ENCODE measurements at regions not wholly inside any gene's neighbourhood (a gene's known extent, or its start where the extent isn't known, plus 50 kb on each side); places are given as distances from the start of the nearest gene placed in this dataset.

GRCh38 chr2:7210712-7211111 is 293.5 kb downstream of the RNF144A start:
- no peak for DNase-seq (ENCODE audit: low spot score)

GRCh38 chr2:7225848-7226247 is 308.6 kb downstream of the RNF144A start:
- no peak for DNase-seq (ENCODE audit: low spot score)

- no peak for DNase-seq (ENCODE audit: low spot score)
Measured at GRCh38 chr2:7226501-7226900, 309.3 kb downstream of the RNF144A start.

GRCh38 chr2:7233126-7233525 is 315.9 kb downstream of the RNF144A start:
- no peak for DNase-seq (ENCODE audit: low spot score)

GRCh38 chr2:7237466-7237865 is 320.3 kb downstream of the RNF144A start:
- DNase-seq (ENCODE audit: low spot score), result no peak

GRCh38 chr2:7239078-7239477 is 321.9 kb downstream of the RNF144A start:
- no peak for DNase-seq (ENCODE audit: low spot score)

GRCh38 chr2:7241041-7241745 is 324.0 kb downstream of the RNF144A start:
- DNase-seq (ENCODE audit: low spot score), result no peak

GRCh38 chr2:7242189-7242867 is 325.1 kb downstream of the RNF144A start:
- no peak for DNase-seq (ENCODE audit: low spot score)

GRCh38 chr2:7243276-7243675 is 326.1 kb downstream of the RNF144A start:
- DNase-seq (ENCODE audit: low spot score), result no peak

GRCh38 chr2:7256377-7256776 is 339.2 kb downstream of the RNF144A start:
- DNase-seq (ENCODE audit: low spot score), result no peak

GRCh38 chr2:7262727-7263126 is 345.5 kb downstream of the RNF144A start:
- no peak for DNase-seq (ENCODE audit: low spot score)

GRCh38 chr2:7264791-7265190 is 347.6 kb downstream of the RNF144A start:
- no peak for DNase-seq (ENCODE audit: low spot score)

GRCh38 chr2:7265286-7265685 is 348.1 kb downstream of the RNF144A start:
- DNase-seq (ENCODE audit: low spot score), result no peak

- DNase-seq (ENCODE audit: low spot score), result no peak
Measured at GRCh38 chr2:7269106-7269643, 352.0 kb downstream of the RNF144A start.

GRCh38 chr2:7270011-7270431 is 352.8 kb downstream of the RNF144A start:
- DNase-seq (ENCODE audit: low spot score), result no peak

GRCh38 chr2:7272210-7272609 is 355.0 kb downstream of the RNF144A start:
- no peak for DNase-seq (ENCODE audit: low spot score)

- no peak for DNase-seq (ENCODE audit: low spot score)
Measured at GRCh38 chr2:7278984-7279383, 361.8 kb downstream of the RNF144A start.

GRCh38 chr2:7279421-7279949 is 362.3 kb downstream of the RNF144A start:
- DNase-seq (ENCODE audit: low spot score), result no peak

- no peak for DNase-seq (ENCODE audit: low spot score)
Measured at GRCh38 chr2:7280790-7281189, 363.6 kb downstream of the RNF144A start.

GRCh38 chr2:7281231-7282201 is 364.3 kb downstream of the RNF144A start:
- no peak for DNase-seq (ENCODE audit: low spot score)

- no peak for DNase-seq (ENCODE audit: low spot score)
Measured at GRCh38 chr2:7286120-7286519, 368.9 kb downstream of the RNF144A start.

- no peak for DNase-seq (ENCODE audit: low spot score)
Measured at GRCh38 chr2:7288484-7288883, 371.3 kb downstream of the RNF144A start.
